ENCODE measurements at regions not wholly inside any gene's neighbourhood (a gene's known extent, or its start where the extent isn't known, plus 50 kb on each side); places are given as distances from the start of the nearest gene placed in this dataset.

DNA sequence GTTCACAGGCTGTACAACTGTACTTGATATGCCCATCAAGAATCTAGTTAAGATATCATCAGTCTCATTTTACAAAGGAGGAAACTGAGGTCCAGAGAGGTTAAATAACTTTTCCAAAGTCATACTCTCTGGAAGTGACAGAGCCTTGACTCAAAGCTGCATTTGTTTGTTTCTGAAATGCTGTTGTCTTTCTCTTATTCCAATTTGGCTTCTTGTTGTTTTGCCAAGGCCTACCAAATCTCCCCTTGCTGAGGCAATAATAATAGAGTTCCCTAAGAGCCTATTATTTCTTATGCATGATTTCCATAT lies 79.8 kb upstream of the C12orf71 start:
- TF ChIP-seq, protein P1, sequence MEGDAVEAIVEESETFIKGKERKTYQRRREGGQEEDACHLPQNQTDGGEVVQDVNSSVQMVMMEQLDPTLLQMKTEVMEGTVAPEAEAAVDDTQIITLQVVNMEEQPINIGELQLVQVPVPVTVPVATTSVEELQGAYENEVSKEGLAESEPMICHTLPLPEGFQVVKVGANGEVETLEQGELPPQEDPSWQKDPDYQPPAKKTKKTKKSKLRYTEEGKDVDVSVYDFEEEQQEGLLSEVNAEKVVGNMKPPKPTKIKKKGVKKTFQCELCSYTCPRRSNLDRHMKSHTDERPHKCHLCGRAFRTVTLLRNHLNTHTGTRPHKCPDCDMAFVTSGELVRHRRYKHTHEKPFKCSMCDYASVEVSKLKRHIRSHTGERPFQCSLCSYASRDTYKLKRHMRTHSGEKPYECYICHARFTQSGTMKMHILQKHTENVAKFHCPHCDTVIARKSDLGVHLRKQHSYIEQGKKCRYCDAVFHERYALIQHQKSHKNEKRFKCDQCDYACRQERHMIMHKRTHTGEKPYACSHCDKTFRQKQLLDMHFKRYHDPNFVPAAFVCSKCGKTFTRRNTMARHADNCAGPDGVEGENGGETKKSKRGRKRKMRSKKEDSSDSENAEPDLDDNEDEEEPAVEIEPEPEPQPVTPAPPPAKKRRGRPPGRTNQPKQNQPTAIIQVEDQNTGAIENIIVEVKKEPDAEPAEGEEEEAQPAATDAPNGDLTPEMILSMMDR (IDR thresholded peaks at IDR 0.05) = no peak
- TF ChIP-seq, protein P2, sequence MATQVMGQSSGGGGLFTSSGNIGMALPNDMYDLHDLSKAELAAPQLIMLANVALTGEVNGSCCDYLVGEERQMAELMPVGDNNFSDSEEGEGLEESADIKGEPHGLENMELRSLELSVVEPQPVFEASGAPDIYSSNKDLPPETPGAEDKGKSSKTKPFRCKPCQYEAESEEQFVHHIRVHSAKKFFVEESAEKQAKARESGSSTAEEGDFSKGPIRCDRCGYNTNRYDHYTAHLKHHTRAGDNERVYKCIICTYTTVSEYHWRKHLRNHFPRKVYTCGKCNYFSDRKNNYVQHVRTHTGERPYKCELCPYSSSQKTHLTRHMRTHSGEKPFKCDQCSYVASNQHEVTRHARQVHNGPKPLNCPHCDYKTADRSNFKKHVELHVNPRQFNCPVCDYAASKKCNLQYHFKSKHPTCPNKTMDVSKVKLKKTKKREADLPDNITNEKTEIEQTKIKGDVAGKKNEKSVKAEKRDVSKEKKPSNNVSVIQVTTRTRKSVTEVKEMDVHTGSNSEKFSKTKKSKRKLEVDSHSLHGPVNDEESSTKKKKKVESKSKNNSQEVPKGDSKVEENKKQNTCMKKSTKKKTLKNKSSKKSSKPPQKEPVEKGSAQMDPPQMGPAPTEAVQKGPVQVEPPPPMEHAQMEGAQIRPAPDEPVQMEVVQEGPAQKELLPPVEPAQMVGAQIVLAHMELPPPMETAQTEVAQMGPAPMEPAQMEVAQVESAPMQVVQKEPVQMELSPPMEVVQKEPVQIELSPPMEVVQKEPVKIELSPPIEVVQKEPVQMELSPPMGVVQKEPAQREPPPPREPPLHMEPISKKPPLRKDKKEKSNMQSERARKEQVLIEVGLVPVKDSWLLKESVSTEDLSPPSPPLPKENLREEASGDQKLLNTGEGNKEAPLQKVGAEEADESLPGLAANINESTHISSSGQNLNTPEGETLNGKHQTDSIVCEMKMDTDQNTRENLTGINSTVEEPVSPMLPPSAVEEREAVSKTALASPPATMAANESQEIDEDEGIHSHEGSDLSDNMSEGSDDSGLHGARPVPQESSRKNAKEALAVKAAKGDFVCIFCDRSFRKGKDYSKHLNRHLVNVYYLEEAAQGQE (IDR thresholded peaks at IDR 0.05) = no peak
- TF ChIP-seq POLR2A (IDR thresholded peaks at IDR 0.05; ENCODE audit: low read length) = no peak
- TF ChIP-seq SMC3 (IDR thresholded peaks at IDR 0.05) = no peak
- TF ChIP-seq, protein P3, sequence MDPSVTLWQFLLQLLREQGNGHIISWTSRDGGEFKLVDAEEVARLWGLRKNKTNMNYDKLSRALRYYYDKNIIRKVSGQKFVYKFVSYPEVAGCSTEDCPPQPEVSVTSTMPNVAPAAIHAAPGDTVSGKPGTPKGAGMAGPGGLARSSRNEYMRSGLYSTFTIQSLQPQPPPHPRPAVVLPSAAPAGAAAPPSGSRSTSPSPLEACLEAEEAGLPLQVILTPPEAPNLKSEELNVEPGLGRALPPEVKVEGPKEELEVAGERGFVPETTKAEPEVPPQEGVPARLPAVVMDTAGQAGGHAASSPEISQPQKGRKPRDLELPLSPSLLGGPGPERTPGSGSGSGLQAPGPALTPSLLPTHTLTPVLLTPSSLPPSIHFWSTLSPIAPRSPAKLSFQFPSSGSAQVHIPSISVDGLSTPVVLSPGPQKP (IDR thresholded peaks at IDR 0.05; ENCODE audit: low read depth, low read length) = no peak
- TF ChIP-seq NPAS2 (CRISPR knock-in tag; IDR thresholded peaks at IDR 0.05; ENCODE audit: borderline replicate concordance) = no peak
- TF ChIP-seq, protein P4, sequence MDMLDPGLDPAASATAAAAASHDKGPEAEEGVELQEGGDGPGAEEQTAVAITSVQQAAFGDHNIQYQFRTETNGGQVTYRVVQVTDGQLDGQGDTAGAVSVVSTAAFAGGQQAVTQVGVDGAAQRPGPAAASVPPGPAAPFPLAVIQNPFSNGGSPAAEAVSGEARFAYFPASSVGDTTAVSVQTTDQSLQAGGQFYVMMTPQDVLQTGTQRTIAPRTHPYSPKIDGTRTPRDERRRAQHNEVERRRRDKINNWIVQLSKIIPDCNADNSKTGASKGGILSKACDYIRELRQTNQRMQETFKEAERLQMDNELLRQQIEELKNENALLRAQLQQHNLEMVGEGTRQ (IDR thresholded peaks at IDR 0.05) = no peak
- TF ChIP-seq, protein P5, sequence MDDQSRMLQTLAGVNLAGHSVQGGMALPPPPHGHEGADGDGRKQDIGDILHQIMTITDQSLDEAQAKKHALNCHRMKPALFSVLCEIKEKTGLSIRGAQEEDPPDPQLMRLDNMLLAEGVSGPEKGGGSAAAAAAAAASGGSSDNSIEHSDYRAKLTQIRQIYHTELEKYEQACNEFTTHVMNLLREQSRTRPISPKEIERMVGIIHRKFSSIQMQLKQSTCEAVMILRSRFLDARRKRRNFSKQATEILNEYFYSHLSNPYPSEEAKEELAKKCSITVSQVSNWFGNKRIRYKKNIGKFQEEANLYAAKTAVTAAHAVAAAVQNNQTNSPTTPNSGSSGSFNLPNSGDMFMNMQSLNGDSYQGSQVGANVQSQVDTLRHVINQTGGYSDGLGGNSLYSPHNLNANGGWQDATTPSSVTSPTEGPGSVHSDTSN (IDR thresholded peaks at IDR 0.05) = no peak
